ENCODE measurements at regions not wholly inside any gene's neighbourhood (a gene's known extent, or its start where the extent isn't known, plus 50 kb on each side); places are given as distances from the start of the nearest gene placed in this dataset.

DNA sequence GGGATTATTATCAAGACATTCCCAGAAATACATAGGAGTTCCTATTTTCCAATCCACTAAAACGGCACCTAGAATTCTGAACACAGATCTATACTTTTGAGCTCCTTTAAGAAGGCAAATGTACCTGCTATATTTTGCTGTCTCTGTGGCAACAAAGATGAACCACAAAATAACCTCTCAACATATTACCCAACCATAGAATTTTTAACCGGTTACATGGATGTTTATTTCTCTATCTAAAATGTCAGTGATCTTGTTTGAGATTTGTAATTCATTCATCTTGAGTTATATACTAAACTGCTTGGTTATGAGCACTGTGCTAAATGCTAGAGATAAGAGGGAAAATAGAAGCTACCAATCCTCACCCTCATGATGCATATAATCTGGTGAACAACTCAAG is 117.5 kb upstream of the HMGCLL1 start:
- DNase-seq, result no peak

DNA sequence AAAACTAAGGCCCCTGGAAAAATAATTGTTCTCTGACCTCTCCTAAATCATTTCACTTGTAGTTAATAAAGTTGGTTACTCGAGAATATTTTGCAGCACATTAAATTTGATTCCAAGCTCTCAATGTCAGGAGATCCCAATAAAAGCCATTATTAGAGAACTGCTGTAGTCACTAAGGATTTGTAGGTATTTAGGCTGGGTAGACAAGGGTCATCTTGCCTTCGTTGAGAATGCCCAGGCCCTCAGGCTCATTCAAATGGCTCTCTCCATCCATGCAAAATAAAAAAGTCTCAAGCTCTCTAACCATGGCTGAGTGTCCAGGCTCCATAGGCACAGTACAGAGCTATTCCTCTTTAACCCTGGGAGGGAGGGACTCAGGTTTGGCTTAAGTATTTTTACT is 117.0 kb upstream of the HMGCLL1 start:
- DNase-seq, result no peak

DNA sequence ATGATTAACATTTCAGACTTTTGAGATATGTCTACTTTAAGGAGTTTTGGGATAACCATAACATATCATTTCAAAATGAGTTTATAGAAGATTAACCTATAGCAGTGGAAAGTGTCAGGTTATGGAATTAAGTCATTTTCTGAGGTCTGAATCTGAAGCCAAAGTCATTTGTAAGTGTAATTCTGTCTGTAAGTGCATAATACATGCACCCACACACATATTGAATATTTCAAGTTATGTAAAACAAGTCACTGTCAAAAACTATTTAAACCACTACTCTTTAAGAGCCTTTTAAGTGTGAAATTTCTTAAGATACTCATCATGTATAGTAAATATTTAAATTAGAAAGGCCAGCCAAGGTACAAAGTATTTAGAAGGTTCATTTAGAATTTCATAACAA is 115.8 kb upstream of the HMGCLL1 start:
- no peak for DNase-seq

DNA sequence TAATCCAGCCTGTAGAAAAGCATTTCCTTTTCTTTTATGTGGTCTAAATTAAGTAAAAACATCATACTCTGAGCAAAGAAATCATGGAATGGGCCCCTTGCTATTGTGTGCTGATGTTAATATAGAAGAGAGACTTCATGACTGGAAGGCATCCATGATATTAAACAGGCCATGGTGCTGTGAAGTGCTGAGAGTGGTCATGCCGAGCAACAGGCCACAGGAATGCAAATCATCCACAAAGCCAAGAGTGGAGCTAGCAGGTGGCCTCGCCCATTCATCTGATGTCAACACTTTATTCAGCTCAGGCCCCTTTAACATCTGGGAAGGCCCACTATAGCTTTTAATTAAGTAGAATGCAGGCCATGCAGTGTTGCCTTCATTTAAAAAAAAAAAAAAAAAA is 115.2 kb upstream of the HMGCLL1 start:
- no peak for DNase-seq

DNA sequence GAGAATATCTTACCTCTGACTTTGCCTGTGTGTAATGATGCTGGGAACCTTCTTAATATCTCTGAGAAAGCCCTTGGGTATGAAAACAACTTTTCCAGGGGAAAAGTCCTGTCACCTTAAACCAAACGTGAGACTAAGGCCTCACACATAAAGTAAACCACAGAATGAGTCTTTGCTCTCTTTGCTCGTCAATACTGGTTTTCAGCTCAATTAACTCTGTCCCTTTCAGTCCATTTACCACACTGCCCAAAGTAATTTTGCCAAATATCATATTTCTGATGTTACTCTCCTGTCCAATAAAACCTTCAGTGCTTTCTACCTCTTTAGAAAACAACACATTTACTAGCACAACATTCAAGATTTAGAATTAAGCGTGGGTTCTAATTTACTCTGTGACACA is 100.5 kb upstream of the HMGCLL1 start:
- no peak for DNase-seq

DNA sequence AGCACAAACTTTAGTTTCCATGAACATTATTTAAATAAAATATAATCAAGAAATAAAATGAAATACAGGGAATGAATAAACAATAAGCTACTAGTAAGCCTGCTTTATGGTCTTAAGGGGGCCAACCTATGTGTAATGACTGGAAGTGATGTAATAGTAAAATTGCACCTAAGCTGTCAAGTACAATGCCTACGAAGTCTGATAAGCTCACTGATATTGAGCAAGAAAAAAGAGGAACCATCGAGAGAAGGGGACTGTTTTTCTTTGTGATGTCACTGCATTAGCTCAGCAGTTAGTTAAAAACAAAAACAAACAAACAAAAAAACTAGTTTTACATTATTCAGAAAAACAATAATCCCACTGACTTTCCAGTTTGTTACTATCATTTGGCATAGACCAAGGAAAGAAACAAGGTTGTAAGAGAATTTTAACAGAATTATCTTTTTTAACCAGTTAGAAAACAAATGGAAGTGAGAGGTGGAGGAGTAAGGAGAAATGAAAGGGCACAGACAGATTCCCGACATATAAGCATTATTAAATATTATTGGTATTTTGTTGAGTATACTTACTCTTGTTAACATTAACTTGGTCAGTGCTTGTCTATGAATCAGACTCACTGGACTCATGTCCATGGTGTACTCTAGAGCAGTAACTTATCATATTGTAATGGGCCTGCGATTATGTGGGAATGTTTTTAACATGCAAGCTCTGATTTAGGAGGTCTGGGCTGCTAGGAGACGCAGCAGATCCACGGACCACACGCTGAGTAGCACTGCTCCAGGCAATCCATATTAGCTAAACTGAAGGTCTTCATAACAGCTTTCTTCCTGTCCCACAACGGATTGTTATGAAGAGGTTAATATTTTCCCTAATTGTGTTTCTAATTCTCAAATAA is 99.6 kb upstream of the HMGCLL1 start:
- DNase-seq, result peak; percentile 69

DNA sequence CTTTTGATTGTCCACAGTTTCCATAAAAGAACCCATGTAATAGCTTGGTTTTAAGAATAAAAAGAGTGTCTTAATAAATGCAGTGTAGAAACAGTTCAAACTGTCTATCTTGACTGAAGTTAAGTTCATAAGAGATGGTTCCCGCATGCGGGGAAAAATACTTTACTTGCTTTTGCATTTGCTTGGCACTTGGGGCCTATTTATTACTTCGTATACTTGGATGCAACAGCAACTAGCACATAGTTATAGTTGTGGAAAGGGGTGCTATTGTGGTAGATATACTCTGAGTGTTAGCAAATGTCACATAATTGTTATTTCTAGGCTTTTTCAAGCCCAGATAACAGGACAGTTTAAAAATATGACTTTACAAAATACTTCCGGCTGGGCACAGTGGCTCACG is 97.7 kb upstream of the HMGCLL1 start:
- no peak for DNase-seq

DNA sequence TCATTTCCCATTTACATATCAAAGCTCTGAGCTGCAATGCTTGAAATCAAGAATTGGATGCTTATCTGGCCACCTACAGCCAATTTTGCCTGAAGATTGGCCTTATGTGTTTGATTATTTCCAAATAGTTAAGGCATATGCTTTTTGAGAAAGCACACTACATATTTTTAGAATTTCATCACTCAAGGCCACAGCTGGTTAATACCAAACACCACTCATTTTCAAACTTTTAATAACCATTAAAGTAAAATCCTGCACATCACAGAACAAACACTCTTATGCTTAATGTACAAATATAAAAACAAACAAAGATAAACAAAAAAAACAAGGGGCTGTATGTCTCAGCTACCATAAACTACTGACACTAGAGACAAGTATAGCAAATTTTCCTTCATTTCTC is 96.9 kb upstream of the HMGCLL1 start:
- DNase-seq, result no peak

DNA sequence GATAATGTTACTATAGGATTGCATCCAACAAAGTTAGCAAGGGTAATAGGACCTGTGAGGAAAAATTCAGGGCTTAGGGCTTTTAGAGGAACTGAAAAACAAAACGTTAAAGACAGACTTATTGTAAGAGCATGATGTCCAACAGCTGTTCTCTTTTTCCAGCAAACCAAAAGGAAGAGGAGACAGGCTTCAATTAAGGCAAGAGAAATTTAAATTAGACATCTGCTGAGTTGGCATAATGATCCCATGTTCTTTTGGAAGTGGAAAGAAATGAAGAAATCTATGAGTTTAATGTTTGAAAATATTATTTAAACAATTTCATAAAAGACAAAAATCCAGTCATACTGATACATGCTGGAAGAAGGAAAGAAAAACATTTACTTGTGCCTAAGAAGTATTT is 95.7 kb upstream of the HMGCLL1 start:
- DNase-seq, result no peak

DNA sequence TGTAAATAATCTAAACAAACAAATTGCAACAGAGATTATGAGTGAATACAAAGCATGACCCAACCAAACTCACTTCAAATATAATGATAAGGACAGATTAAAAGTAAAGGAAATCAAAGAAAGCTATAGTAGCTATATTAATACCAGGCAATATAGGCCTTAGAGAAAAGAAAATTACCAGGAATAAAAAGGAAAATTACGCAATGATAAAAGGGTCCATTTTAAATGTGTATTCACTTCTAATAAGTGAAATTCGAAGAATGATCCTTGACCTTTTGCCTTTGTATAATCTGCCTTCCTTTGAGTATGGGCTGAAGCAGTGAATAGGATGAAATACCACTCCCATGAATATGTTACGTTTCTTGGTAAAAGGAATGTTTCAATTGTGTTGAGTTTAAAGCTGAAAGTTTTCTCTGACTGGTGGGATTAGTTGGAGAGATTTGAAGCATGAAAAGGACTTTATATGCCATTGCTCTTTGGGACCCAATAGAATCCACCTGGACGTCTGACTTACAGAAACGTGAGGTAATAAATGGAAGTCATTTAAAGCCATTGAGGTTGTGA is 91.9 kb upstream of the HMGCLL1 start:
- no peak for DNase-seq

DNA sequence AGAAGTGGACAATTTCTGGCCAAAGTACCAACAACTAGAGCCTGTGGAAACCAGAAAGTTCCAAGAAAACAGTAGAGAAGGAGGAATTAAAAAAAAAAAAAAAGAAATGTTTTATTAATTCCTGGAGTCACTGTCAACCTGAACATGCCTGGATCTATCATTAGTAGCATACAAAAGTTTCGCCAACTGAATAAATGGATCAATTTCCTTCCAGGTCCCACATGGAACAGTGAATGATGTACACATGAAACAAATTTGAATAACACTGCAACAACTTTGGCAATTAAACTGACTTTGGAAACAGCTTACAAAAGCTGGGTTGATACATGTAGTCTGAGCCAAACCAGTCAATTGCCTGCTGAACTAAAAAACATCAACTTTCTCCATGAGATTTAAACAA is 90.0 kb upstream of the HMGCLL1 start:
- no peak for DNase-seq

DNA sequence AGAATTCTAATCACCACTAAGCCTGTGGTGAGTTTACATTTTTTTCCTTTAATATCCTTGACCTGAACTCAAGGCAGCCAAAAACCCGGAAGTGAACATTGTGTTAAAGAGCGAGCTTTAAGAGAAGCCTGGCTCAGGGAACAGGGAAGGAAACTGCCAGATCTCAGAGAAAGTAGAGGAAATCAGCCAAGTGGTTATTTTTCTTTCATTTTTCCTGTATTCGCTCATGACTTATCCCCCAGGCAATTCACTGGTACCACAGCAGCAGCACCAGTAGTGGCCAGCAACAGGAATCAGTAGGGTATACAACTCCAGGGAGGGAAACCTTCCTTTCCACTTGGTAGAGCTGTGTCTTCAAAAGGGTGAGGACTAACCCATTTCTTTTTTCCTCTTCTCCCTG is 89.6 kb upstream of the HMGCLL1 start:
- DNase-seq, result no peak

DNA sequence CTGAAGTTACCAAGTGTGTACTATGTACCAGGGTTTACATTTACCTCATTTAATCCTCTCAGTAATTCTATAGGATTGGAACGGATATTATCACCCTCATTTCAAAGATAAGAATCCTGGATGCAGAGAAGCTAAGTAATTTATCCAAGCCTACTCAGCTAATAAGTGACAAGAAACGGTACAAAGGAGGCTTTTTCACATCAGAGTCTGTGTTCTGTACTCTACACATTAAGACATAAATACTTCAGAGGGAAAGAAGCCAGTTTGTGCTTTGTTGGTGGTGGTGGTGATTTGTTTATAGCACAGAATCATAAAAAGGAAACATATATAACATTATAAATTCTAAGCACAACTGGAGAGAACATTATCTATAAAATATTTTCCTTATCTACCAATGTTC is 88.3 kb upstream of the HMGCLL1 start:
- no peak for DNase-seq

DNA sequence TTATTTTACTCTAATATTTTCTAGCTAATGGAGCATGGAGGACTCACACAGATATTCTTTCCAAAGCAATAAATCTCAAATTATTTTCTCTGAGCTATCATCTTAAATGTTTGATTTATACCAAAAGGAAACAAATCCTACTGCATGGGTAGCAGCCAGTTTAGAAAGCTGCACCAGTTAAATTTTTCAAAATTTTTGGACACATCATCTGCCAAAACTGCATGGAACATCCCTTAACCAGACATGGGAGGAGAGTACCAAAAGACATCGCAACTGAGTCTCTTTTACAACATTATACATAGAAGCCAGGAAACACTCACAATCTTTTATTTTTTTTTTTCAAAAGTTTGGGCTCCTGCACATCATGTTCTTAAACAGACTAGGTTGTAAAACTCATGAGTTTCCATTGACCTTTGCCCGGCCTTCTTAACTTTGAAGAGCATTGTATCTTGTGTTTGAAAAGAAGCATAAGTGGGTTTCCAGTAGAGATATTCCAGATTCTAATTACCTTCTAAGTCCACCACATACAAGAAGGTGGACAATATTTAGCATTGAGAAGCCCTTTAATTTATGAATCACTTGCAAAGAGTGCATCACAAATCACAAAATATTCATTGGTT is 87.7 kb upstream of the HMGCLL1 start:
- DNase-seq, result no peak

DNA sequence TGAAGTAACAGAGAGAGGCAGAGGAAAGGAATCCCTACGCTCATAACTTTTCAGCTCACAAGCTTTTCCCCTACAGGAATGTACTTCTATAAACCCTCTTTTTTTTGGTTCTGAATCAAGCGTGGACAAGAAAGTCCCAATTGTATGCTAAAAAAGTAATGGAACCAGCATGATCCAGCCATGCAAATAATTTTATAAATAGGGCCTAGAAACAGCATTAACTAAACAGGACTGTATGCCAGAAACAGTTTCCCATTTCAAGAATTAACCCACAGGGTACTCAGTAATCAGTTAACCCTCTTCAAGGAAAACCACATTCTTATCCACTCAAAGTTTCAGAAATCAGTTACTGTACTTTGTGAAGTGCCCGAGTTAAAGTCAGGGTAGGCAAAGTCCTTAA is 87.0 kb upstream of the HMGCLL1 start:
- DNase-seq, result no peak

DNA sequence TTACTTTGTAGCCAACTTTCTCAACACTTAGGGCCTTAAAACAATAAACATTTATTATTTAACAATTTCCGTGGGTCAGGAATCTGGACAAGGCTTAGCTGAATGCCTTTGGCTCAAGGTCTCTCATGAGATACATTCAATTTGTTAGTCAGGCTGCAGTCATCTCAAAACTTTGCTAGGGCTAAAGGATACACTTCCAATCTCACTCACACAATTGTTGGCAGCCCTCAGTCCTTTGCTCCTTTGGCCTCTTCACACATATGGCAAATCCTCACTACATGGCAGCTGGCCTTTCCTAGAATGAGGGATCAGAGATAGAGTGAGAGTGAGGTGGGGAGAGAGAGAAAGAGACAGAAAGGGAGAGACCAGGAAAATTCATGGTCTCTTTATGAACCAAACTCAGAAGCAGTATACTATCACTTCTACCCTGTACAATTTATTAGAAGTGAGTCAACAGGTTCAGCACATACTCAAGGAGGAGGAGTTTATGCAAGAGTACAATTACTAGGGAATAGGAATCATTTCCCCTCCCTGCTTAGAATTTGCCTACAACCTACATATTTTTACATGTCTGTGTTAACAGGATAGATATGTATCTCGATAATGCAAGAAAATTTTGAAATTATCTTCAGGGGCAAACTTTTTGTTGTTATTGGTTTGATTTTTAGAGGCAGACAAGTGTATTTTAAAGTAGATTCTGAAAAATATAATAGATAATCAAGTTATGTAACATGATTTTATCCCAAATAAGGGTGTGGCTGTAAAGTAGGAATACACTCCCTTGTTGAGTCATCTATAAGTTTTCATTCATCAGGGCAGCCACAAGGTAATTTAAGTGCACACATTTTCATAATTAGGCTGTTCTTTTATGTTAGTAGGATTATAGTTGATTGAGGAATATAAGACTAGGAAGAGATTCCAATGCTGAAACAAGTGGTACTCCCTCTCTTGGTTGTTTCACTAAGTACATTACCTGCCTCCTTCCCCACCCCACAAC is 85.9 kb upstream of the HMGCLL1 start:
- DNase-seq, result no peak

DNA sequence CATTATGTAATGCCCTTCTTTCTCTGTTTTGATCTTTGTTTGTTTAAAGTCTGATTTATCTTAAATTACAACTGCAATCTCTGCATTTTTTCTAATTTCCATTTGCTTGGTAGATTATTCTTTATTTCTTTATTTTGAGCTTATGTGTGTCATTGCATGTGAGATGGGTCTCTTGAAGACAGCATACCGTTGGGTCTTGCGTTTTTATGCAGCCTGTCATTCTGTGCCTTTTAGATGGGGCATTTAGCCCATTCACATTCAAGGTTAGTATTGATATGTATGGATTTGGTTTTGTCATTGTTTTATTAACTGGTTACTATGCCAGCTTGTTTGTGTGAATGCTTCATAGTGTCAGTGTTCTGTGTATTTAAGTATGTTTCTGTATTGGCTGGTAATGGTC is 84.9 kb upstream of the HMGCLL1 start:
- DNase-seq, result no peak

DNA sequence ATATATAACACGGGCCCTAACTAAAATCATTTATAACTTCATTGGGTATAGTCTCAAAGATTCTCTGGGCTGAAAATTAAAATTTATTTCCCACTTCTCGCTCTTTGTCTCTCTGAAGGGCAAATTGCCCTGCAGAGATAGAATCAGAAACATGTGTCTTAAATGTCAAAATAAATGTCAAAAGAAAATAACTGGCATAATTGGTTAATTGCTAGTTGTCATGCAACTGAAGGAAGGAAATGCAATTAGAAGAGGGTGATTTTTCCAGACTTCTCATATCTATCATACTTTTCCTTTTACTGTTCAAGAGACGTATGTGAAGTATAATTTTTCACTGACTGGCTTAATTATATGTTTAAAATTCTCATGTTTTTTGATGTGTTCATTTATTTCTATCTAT is 80.3 kb upstream of the HMGCLL1 start:
- DNase-seq, result no peak

DNA sequence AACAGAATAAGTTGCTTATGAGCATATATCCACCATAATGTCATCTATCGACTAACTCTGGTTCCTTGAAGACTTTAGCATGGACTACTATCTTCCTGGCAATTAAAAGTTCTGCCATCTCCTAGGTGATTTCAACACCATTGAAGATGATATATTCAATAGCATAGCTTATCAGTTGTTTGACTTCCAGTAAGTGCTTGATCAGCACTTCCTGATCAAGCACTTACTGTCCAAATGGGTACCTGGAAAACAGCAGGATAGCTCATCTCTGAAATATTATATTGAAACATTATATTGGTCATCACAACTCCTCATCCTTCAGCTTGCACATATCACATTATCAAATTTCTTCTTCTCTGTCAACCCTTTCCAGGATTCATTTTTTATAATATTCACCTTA is 75.5 kb upstream of the HMGCLL1 start:
- no peak for DNase-seq

DNA sequence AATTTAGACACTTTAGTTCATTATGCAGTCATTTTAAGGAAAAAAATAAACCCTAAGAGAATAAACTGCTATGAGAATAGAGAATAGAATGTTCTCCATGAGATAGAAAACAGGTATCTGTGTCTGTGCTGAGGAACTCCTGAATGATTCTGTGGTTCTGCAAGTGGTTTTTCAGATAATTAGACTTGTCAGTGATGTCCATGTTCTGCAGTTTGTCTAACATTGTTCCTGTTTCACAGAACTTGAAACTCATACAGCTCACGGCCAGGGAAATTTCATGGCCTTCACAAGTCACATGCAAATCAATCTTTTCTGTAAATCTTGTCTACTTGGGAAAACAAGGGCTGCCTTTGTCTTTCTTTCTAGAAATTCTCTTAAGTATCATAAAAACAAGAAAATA is 73.4 kb upstream of the HMGCLL1 start:
- DNase-seq, result peak; percentile 21

DNA sequence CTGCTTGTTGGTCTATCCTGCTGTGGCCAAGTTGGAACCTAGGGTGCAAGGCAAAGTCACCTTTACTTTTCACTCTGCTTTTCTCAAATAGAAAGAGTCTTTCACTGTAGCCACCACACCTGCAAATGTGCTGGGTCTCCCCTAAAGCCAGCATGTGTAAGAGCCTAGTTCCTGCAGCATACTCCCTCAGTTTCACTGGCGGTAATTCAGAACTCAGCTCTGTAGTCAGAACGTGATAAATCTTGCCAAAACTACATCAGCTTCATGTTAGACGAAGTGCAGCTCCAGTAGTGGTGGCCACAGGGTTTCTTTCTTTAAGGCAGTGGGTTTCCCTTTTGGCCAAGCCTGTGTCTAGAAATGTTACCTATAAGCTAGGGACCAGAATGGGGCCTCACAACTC is 72.0 kb upstream of the HMGCLL1 start:
- DNase-seq, result no peak

DNA sequence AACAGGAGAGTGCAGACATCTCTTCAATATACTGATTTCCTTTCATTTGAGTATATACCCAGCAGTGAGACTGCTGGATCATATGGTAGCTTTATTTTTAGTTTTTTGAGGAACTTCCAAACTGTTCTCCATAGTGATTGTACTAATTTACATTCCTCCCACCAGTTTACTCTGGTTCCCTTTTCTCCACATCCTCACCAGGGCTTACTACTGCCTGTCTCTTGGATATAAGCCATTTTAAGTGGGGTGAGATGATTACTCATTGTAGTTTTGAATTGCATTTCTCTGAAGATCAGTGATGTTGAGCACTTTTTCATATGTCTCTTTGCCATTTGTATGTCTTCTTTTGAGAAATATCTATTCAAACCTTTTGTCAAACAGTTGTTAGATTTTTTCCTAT is 64.9 kb upstream of the HMGCLL1 start:
- peak; percentile 39 for DNase-seq

DNA sequence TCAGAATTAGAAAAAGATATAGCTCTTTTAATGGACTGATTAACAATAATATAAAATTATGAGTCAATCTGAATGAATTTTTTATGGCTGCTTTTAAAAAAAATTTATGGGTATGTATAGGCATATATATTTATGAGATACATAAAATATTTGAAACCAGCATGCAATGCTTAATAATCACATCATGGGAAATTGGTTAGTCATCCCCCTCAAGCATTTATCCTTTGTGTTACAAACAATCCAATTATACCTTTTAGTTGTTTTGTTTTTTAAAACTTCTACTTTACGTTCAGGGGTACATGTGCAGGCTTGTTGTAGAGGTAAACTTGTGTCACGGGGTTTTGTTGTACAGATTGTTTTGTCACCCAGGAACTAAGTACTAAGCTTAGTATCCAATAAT is 63.4 kb upstream of the HMGCLL1 start:
- DNase-seq, result no peak

Data from OCI-M1 (cell line).